Brain pericyte (primary cell): ENCODE measurements at regions not wholly inside any gene's neighbourhood (a gene's known extent, or its start where the extent isn't known, plus 50 kb on each side); places are given as distances from the start of the nearest gene placed in this dataset.

Experiments
- DNase-seq: peaks from one replicate; pipeline ENCODE4 v3.0.0-alpha.2; 2012; ENCODE audit warnings: low read depth, low spot score

DNA sequence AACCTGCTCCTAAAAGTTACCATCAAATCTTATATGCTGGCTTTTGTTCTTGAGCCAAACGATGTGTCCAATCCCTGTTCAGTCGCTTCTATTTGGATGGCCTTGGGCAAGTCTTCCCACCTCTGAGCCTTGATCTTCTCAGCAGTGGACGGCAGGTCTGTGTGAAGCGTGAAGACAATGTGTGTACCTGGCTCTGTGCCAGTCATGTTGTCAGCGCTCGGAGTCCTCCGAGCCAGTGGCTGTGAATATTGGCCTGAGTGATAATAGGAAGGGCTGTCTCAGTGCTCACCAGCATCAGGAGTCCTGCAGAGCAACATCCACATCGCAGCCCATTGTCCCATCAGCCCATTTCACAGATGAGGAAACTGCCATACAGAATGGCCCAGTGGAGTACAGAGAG, 219.0 kb downstream of the CDC5L start:
- DNase-seq = no peak

- no peak for DNase-seq
These were observed 219.5 kb downstream of the CDC5L start for GRCh38 chr6:44606976-44607375.

- no peak for DNase-seq
These were observed 220.7 kb downstream of the CDC5L start for GRCh38 chr6:44608175-44608574.

- DNase-seq = no peak
These were observed 221.6 kb downstream of the CDC5L start for GRCh38 chr6:44609051-44609612.

DNA sequence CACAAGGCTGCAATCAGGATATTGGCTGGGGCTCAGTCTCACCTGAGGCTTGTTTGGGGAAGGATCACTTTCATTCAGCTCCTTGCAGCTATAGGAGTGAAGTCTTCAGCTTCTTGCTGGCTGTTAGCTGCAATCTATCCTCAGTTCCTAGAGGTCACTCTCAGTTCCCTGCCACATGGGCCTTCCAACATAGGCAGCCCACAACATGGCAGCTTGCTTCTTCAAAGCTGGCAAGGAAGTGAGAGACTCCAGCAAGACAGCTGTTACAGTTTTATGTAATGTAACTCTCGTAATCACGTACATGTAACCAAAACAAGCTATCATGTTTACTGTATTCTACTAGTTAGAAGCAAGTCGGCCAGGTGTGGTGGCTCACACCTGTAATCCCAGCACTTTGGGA, 226.9 kb downstream of the CDC5L start:
- no peak for DNase-seq

GRCh38 chr6:44615621-44616020, 228.1 kb downstream of the CDC5L start:
- DNase-seq = no peak

- DNase-seq = no peak
These were observed 229.9 kb downstream of the CDC5L start for GRCh38 chr6:44617416-44617815.

DNA sequence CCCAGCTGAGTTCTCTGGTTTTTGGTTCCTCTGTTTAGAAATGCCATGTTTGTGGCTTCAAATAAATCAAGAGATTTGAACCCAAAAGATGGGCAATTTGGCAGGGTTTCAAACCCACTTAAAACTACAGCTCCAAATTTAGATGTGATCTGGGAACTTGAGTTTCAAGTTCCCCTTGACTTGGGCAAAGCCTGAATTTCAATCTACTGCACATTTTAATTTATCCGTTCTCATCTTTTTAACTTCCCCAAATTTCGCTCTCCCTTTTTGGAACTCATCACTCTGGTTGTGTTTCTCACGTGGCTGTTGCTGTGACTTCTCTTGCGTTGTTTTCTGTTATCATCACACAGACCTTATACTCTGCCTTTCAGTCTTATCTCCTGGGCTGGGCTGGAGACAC, 230.9 kb downstream of the CDC5L start:
- DNase-seq = no peak

- no peak for DNase-seq
These were observed 233.4 kb downstream of the CDC5L start for GRCh38 chr6:44620922-44621321.

DNA sequence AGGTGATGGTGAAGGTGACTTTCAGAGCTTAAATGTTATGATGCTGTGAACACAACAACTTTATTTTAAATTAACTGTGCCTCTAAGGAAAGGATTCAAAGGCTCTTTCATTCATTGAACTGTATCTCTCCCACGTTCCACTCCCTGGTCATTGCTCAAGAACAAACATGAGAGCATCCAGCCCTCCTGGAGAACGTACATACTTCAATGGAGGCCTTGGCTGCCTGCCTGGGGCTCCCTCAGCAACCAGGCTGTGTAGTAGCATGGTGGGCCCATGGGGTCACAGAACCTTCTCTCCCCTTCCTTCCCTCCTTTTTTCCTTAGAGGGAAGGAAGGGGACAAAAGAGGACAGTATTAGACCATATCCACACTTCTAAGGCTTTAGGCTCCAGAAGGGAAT, 234.3 kb downstream of the CDC5L start:
- DNase-seq = no peak

GRCh38 chr6:44622555-44622954, 235.0 kb downstream of the CDC5L start:
- DNase-seq = no peak

GRCh38 chr6:44622956-44623355, 235.4 kb downstream of the CDC5L start:
- no peak for DNase-seq

DNA sequence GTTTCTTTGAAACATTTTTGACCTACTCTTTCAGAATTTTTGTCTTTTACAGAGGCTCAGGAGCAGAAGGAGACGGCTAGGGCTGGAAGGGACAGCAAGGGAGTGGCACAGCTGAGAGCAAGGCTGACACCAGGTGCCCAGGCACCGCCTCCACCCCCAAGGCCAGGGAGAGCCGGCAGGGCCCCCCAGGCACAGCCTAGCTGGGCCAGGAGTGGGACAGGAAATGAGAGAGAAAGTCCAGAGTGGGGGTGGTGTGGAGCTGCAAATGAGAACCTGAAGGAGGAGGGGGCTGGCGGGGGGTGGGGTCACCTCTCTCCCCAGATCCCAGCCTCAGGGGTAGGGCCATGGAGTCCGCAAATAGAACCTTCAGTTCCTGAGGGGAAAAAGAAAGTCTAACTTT, 236.7 kb downstream of the CDC5L start:
- no peak for DNase-seq

- no peak for DNase-seq
These were observed 237.5 kb downstream of the CDC5L start for GRCh38 chr6:44624936-44625573.

- no peak for DNase-seq
These were observed 238.5 kb downstream of the CDC5L start for GRCh38 chr6:44625996-44626395.

DNA sequence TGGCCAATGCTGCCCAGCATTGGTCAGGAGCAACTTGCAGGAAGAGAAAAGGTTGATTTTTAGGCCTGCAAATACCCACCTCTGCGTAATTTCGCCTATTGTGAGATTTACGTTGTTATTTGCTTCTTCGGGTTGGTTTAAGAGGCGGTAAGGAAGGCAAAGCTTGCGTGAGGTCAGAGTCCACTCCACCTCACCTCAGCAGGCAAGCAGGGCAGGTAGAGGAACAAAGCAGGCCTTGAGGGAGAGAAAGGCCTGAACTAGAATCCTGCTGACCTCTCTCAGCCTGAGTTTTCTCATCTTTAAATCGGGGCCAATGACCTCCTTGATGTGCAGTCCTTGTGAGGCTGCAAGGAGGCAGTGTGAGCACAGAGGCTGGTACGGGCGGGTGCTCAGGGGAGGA, 239.1 kb downstream of the CDC5L start:
- no peak for DNase-seq

GRCh38 chr6:44627091-44627882, 239.8 kb downstream of the CDC5L start:
- DNase-seq = no peak

GRCh38 chr6:44627883-44628271, 240.4 kb downstream of the CDC5L start:
- no peak for DNase-seq

DNA sequence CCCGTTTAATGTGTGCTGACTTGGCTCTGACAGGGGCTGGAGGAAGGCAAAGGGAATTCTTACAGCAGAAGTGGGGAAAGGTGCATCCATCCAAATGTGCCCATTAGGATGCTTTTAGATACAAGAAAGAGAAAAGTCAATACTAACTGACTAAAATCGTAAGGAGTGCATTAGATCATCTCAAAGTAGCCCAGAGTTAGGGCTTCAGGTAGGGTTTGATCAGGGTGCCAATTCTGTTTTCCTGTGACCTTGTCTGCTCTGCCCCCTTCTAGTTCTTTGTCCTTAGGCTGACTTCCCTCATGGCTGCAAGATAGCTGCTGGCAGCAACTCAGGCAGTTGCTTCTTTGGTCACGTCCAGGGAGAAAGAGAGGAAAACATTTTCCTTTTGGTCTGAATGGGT, 240.8 kb downstream of the CDC5L start:
- DNase-seq = no peak

- DNase-seq = no peak
These were observed 242.1 kb downstream of the CDC5L start for GRCh38 chr6:44629636-44630035.

DNA sequence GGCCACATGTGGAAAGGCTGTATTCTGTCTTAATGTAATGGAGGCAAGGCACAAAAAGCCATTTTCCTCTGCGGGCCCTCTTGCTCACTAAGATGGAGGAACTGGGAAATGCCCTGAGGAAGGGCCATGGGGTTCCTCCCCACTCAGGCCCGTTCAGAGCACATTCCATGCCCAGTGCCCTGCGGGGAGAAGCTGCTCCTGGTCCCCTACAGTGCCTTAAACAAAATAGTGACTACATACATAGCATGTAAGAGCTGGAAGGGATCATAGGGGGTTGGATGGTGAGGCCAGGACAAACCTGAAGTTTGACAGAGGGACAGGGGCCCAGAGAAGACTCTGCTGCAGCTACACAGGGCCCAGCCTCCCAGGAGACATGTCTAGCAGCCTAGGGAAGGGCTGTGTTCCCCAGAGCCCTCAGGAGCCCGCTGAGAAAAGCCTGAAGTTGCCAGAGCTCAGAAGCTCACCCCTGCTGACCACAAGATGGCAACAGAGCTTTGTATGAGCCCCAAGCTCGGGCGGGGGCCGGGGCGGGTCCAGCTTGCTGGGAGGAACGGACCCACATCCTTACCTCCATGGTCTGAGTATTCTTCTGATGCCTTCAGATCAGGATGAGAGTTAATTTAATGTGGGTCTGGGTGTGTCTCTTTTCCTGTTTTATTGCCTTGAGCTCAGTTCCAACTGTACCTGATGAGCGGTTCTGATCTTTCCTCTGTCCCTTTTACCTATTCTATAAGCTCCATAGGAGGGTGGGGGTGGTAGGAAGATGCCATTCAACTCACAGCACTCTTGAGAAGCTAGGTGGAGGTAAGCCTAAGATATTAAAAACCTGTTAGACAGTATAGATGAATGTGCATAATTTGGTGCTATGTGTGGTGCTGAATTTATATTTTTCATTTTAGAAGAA, 242.9 kb downstream of the CDC5L start:
- no peak for DNase-seq

DNA sequence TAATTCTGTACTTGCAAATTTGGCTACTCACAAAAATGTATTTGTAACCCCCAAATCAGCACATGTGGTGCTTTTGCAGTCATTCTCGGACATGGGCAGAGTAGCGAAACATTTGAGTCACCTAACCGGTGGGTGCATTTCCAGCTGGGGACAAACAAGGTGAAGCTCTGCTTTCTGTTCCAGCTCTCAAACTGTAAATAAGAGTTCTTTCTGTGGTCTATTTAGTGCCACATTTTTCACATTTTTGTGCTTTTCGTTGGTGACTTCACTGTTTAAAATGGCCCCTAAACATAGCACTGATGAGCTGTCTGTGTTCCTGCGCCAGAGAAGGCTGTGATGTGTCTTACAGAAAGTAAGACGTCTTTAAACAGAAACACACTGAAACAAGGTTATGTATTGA, 244.5 kb downstream of the CDC5L start:
- no peak for DNase-seq
